ENCODE measurements at regions not wholly inside any gene's neighbourhood (a gene's known extent, or its start where the extent isn't known, plus 50 kb on each side); places are given as distances from the start of the nearest gene placed in this dataset.

DNA sequence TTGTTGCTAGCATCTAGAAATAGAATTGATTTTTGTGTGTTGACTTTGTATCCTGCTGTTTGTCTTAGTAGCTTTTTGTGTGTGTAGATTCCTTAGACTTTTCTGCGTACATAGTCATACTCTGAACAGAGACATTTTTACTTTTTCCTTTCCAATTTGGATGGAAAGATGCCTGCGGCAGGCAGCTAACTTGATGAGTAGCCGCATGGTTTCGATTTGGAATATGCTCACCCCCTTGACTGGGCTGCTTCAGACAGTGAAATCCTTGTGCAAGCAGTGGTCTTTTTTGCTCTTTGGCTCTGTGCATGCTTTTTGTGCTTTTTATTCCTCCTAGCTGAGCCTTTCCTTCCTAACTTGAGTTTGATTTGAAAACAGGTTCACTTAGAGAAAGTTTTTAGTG is 71.8 kb downstream of the HHEX start:
- Histone ChIP-seq H3K18ac (ENCODE audit: extremely low read depth, low read length) (no peak overlapping the region), H3K36me3 (ENCODE audit: control insufficient read depth in 2 of 4, insufficient read depth in 4 of 4, low read length in 3 of 4) (no peaks in the 10 kb centered on the region), H3K56ac (replicated peaks; ENCODE audit: insufficient read length, low read depth, low read length) (no peak overlapping the region), H3K79me2 (ENCODE audit: control insufficient read depth in 1 of 2, insufficient read depth in 2 of 2, low read length in 2 of 2) (no peaks in the 10 kb centered on the region), H2AFZ (ENCODE audit: low read length) (no peak overlapping the region), H2BK120ac (replicated peaks; ENCODE audit: low read depth, low read length) (no peak overlapping the region), H3K27me3 (replicated peaks in 1 of 4; ENCODE audit: control insufficient read depth in 3 of 4, extremely low read depth in 1 of 4, insufficient read depth in 3 of 4, low read length in 3 of 4) (no peaks in the 10 kb centered on the region), H2BK12ac (ENCODE audit: low read depth, low read length) (no peak overlapping the region), H4K5ac (ENCODE audit: insufficient read length, low read depth, low read length) (no peak overlapping the region), H4K8ac (ENCODE audit: extremely low read depth, insufficient read depth, low read length) (no peak overlapping the region), H3K9ac (replicated peaks in 1 of 4; ENCODE audit: extremely low read depth in 1 of 4, low read depth in 3 of 4, low read length in 3 of 4) (no peak overlapping the region), H3K27ac (ENCODE audit: low read depth, low read length) (no peak overlapping the region), H4K20me1 (replicated peaks in 1 of 2; ENCODE audit: control insufficient read depth in 1 of 2, insufficient read depth in 2 of 2, low read length in 2 of 2) (no peaks in the 10 kb centered on the region), H3K4me1 (replicated peaks in 1 of 4; ENCODE audit: control insufficient read depth in 3 of 4, insufficient read depth in 4 of 4, low read length in 3 of 4) (peaks cover 0 to 3% (median 0%) of the 10 kb centered on the region in 4 experiments; a peak in 1 of 7 replicates), H2AK5ac (ENCODE audit: low read depth, low read length) (no peak overlapping the region), H3K4ac (replicated peaks; ENCODE audit: insufficient read length, low read depth, low read length) (no peak overlapping the region), H3K4me3 (ENCODE audit: extremely low read depth in 1 of 4, insufficient read depth in 2 of 4, low read depth in 3 of 4, low read length in 4 of 4) (no peak overlapping the region), H2BK15ac (ENCODE audit: low read length) (no peak overlapping the region), H3K79me1 (ENCODE audit: low read depth, low read length) (no peaks in the 10 kb centered on the region), H2BK5ac (ENCODE audit: low read depth, low read length) (no peak overlapping the region), H3K14ac (ENCODE audit: insufficient read length) (no peak overlapping the region), H3K23me2 (ENCODE audit: low read depth, low read length) (no peaks in the 10 kb centered on the region), H3K23ac (ENCODE audit: insufficient read length) (no peak overlapping the region), H2BK20ac (ENCODE audit: low read length) (no peak overlapping the region), H3K9me3 (ENCODE audit: insufficient read depth in 2 of 2, low read depth in 1 of 2, low read length in 1 of 2) (no peaks in the 10 kb centered on the region), H4K91ac (replicated peaks; ENCODE audit: insufficient read length, low read length) (no peak overlapping the region), H3K4me2 (ENCODE audit: insufficient read depth in 1 of 2, low read depth in 2 of 2, low read length in 2 of 2) (no peak overlapping the region)
- CTCF ChIA-PET (ENCODE audit: partially characterized antibody): interaction anchor here (0.6 to 1.7 kb wide), 3 partner anchors 9 to 1682 kb away, joined by 3 to 5 read pairs (median 4); no protein-coding TSS in a partner anchor
- FAIRE-seq (no peak), DNase-seq (ENCODE audit: low read depth in 1 of 2, low spot score in 2 of 2) (no peak)
- WGBS, 2 experiments (ENCODE audit: extremely low coverage in 1 of 2, insufficient coverage in 1 of 2, insufficient read length in 1 of 2, insufficient replicate concordance in 2 of 2, low coverage in 1 of 2, low lambda C conversion rate in 2 of 2, missing lambda C conversion rate in 1 of 2): 89% methylated on average over 4 of the region's 4 CpGs; no CpG with 5 or more reads in 1 of the 2 experiments
- no peak for TF ChIP-seq BCL11A (IDR thresholded peaks at IDR 0.05; ENCODE audit: low read depth in 2 of 2, low read length in 2 of 2)
- TF ChIP-seq BRCA1 (IDR thresholded peaks at IDR 0.05; ENCODE audit: low read depth, low read length): no peak
- no peak for TF ChIP-seq EZH2 (IDR thresholded peaks at IDR 0.05; ENCODE audit: low read depth, low read length, severe bottlenecking)
- TF ChIP-seq ZNF274 (IDR thresholded peaks at IDR 0.05; ENCODE audit: borderline replicate concordance, extremely low read depth, low read length): no peak
- no peak for TF ChIP-seq SRF (IDR thresholded peaks at IDR 0.05; ENCODE audit: low read depth, low read length)
- POLR2A ChIA-PET (ENCODE audit: partially characterized antibody): interaction anchor here (0.7 kb wide), 1 partner anchor 151 kb away, joined by 3 read pairs; no protein-coding TSS in a partner anchor

Data from H1 (cell line).